Prostate gland (tissue), 2 donors: ENCODE measurements at regions not wholly inside any gene's neighbourhood (a gene's known extent, or its start where the extent isn't known, plus 50 kb on each side); places are given as distances from the start of the nearest gene placed in this dataset.

Experiments
- CTCF ChIP-seq, 4 experiments: fragments of 200-600 bp in 2 of 4; fragments of 450-650 bp in 2 of 4; sonication (generic) in 2 of 4; IDR thresholded peaks; 1 replicate in 3 of 4; 2 replicates in 1 of 4; pipeline ENCODE4 v1.5.1; 2016 to 2019; ENCODE audit warnings: antibody characterized with exemption in 4 of 4, mild to moderate bottlenecking in 2 of 4, moderate library complexity in 2 of 4
- POLR2A ChIP-seq: fragments of 450-650 bp; IDR thresholded peaks from one replicate; pipeline ENCODE4 v1.6.1; 2016; ENCODE audit warnings: antibody characterized with exemption, mild to moderate bottlenecking
- POLR2AphosphoS5 ChIP-seq: sonication (generic); formaldehyde crosslinking; IDR thresholded peaks from one replicate; pipeline ENCODE4 v1.6.1; 2017; ENCODE audit warnings: antibody characterized with exemption

- TF ChIP-seq CTCF (IDR thresholded peaks at IDR 0.05) = no peak
- no peak for TF ChIP-seq POLR2A
- no peak for TF ChIP-seq POLR2AphosphoS5
Measured at GRCh38 chr5:92801911-92802310, 779.1 kb downstream of the NR2F1-AS1 start.
